Type B pancreatic cell (in vitro differentiated cells): ENCODE measurements at regions not wholly inside any gene's neighbourhood (a gene's known extent, or its start where the extent isn't known, plus 50 kb on each side); places are given as distances from the start of the nearest gene placed in this dataset.

ENCODE experiments used
- DNase-seq: peaks from one replicate; pipeline ENCODE4 v3.0.0; 2021; ENCODE audit warnings: mixed read lengths; ENCODE audit not compliant: unreplicated experiment; ENCODE audit errors: extremely low spot score
- H3K27ac Mint-ChIP-seq: 2 replicates; pipeline ENCODE4 v1.8.0; 2021; ENCODE audit warnings: mild to moderate bottlenecking, mixed read lengths
- H3K27me3 Mint-ChIP-seq: 2 replicates; pipeline ENCODE4 v1.8.0; 2021; ENCODE audit warnings: mixed read lengths
- H3K36me3 Mint-ChIP-seq: 2 replicates; pipeline ENCODE4 v1.8.0; 2021; ENCODE audit warnings: mixed read lengths
- H3K4me1 Mint-ChIP-seq: one replicate; pipeline ENCODE4 v1.8.0; 2021; ENCODE audit warnings: mixed read lengths; ENCODE audit not compliant: unreplicated experiment
- H3K4me3 Mint-ChIP-seq: 2 replicates; pipeline ENCODE4 v1.8.0; 2021; ENCODE audit warnings: mild to moderate bottlenecking, mixed read lengths
- H3K9me3 Mint-ChIP-seq: 2 replicates; pipeline ENCODE4 v1.8.0; 2021; ENCODE audit warnings: mixed read lengths
- CTCF ChIP-seq: fragments of 200-600 bp; sonication (generic); conservative IDR thresholded peaks from 2 replicates; pipeline ENCODE4 v1.5.0; 2021; ENCODE audit warnings: antibody characterized with exemption, mild to moderate bottlenecking

GRCh38 chr4:19119904-19120560 lies 1098.5 kb upstream of the LCORL start:
- no peaks in the 10 kb centered on the region for H3K36me3 Mint-ChIP-seq
- H3K27ac Mint-ChIP-seq, result no peak overlapping the region
- TF ChIP-seq CTCF, result no peak
- no peaks in the 10 kb centered on the region for H3K4me1 Mint-ChIP-seq
- peaks cover 5% of the 10 kb centered on the region for H3K9me3 Mint-ChIP-seq
- H3K27me3 Mint-ChIP-seq, result peaks cover 10% of the 10 kb centered on the region
- no peak overlapping the region for H3K4me3 Mint-ChIP-seq
- no peak for DNase-seq

GRCh38 chr4:19117022-19117421 lies 1095.5 kb upstream of the LCORL start:
- no peak for DNase-seq
- no peak overlapping the region for H3K4me3 Mint-ChIP-seq
- H3K9me3 Mint-ChIP-seq, result no peaks in the 10 kb centered on the region
- TF ChIP-seq CTCF, result no peak
- H3K27me3 Mint-ChIP-seq, result peaks cover 5% of the 10 kb centered on the region
- peaks cover 3% of the 10 kb centered on the region for H3K4me1 Mint-ChIP-seq
- no peaks in the 10 kb centered on the region for H3K36me3 Mint-ChIP-seq
- no peak overlapping the region for H3K27ac Mint-ChIP-seq

- H3K36me3 Mint-ChIP-seq, result no peaks in the 10 kb centered on the region
- H3K4me3 Mint-ChIP-seq, result no peak overlapping the region
- no peaks in the 10 kb centered on the region for H3K27me3 Mint-ChIP-seq
- no peaks in the 10 kb centered on the region for H3K9me3 Mint-ChIP-seq
- no peak for TF ChIP-seq CTCF
- DNase-seq, result no peak
- H3K27ac Mint-ChIP-seq, result no peak overlapping the region
- no peaks in the 10 kb centered on the region for H3K4me1 Mint-ChIP-seq
These were observed 1082.6 kb upstream of the LCORL start for GRCh38 chr4:19104176-19104575.

- Mint-ChIP-seq H3K4me3 (no peak overlapping the region), H3K36me3 (no peaks in the 10 kb centered on the region), H3K4me1 (peaks cover 4% of the 10 kb centered on the region), H3K27me3 (peaks cover 3% of the 10 kb centered on the region), H3K9me3 (no peaks in the 10 kb centered on the region), H3K27ac (no peak overlapping the region)
- no peak for TF ChIP-seq CTCF
- no peak for DNase-seq
These were observed 1074.0 kb upstream of the LCORL start for GRCh38 chr4:19095491-19096046.

GRCh38 chr4:19093951-19094350 lies 1072.4 kb upstream of the LCORL start:
- no peak overlapping the region for H3K4me3 Mint-ChIP-seq
- H3K4me1 Mint-ChIP-seq, result peaks cover 4% of the 10 kb centered on the region
- no peaks in the 10 kb centered on the region for H3K9me3 Mint-ChIP-seq
- H3K27me3 Mint-ChIP-seq, result peaks cover 3% of the 10 kb centered on the region
- no peak overlapping the region for H3K27ac Mint-ChIP-seq
- DNase-seq, result no peak
- no peak for TF ChIP-seq CTCF
- no peaks in the 10 kb centered on the region for H3K36me3 Mint-ChIP-seq
